Peyer's patch (tissue), 4 donors: ENCODE measurements at regions not wholly inside any gene's neighbourhood (a gene's known extent, or its start where the extent isn't known, plus 50 kb on each side); places are given as distances from the start of the nearest gene placed in this dataset.

Source experiments
- DNase-seq, 3 donors: peaks; one replicate each; pipeline ENCODE4 v3.0.0-alpha.2; 2017 to 2019
- H3K27ac ChIP-seq, 4 donors: fragments of 200-600 bp; sonication (generic); one replicate each; pipeline ENCODE4 v1.5.1; 2016 to 2019
- H3K27me3 ChIP-seq, 2 donors: fragments of 200-600 bp; sonication (generic); one replicate each; pipeline ENCODE4 v1.5.1; 2019
- H3K36me3 ChIP-seq, 3 donors: fragments of 200-600 bp; sonication (generic); one replicate each; pipeline ENCODE4 v1.5.1; 2016 to 2019
- H3K4me1 ChIP-seq, 4 donors: fragments of 200-600 bp; sonication (generic); one replicate each; pipeline ENCODE4 v1.5.1; 2016 to 2019
- H3K4me3 ChIP-seq, 4 donors: fragments of 200-600 bp; sonication (generic); 1 replicate in 3 of 4; 2 replicates in 1 of 4; pipeline ENCODE4 v1.5.1; 2016 to 2019; ENCODE audit warnings: mild to moderate bottlenecking in 1 of 4
- H3K9me3 ChIP-seq, 4 donors: fragments of 200-600 bp; sonication (generic); one replicate each; pipeline ENCODE4 v1.5.1; 2016 to 2019; ENCODE audit warnings: mild to moderate bottlenecking in 1 of 4
- CTCF ChIP-seq, 6 experiments: fragments of 450-650 bp in 4 of 6; fragments of 200-600 bp in 2 of 6; sonication (generic) in 1 of 6; IDR thresholded peaks; one replicate each; pipeline ENCODE4 v1.5.1; 2017 to 2019; ENCODE audit warnings: antibody characterized with exemption in 6 of 6, mild to moderate bottlenecking in 3 of 6, moderate library complexity in 1 of 6
- POLR2A ChIP-seq, 2 donors: fragments of 450-650 bp; IDR thresholded peaks; one replicate each; pipeline ENCODE4 v1.5.1; 2017; ENCODE audit warnings: antibody characterized with exemption in 2 of 2, mild to moderate bottlenecking in 2 of 2, moderate library complexity in 2 of 2

GRCh38 chr4:174120446-174121295, 162.8 kb downstream of the FBXO8 start:
- TF ChIP-seq POLR2A (IDR thresholded peaks at IDR 0.05) (no peak), CTCF (IDR thresholded peaks at IDR 0.05) (peak in 5 of 6 experiments; percentile 43 to 64 (median 43))
- peak in 1 of 3 donors; percentile 48 for DNase-seq
- H3K9me3 ChIP-seq = no peaks in the 10 kb centered on the region
- no peaks in the 10 kb centered on the region for H3K27me3 ChIP-seq
- no peaks in the 10 kb centered on the region for H3K4me1 ChIP-seq
- no peaks in the 10 kb centered on the region for H3K36me3 ChIP-seq
- peak overlapping the region in 1 of 4 donors; percentile 30 for H3K27ac ChIP-seq
- H3K4me3 ChIP-seq = peak overlapping the region in 1 of 4 donors; percentile 31

DNA sequence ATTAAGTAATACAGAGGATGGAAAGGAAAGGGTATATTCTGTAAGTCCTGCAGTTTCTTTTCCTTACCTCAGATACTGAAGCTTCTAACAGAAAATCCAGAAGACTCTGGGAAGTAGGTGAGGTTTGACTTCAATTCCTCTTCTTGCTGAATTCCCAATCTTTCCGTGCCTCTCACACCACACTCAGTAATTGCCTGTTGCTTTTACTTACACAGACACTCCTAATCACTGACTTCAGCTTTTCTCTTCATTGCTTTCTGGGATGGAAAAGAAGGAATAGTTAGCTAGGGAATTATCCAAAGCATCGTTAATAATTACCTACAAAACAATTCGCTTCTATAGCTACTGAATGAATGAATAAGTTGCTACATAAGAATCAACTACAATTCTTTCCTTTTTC, 163.6 kb downstream of the FBXO8 start:
- Histone ChIP-seq H3K36me3 (no peaks in the 10 kb centered on the region), H3K4me3 (peak overlapping the region in 1 of 4 donors; percentile 31), H3K9me3 (no peaks in the 10 kb centered on the region), H3K27ac (peak overlapping the region in 1 of 4 donors; percentile 30), H3K4me1 (no peaks in the 10 kb centered on the region), H3K27me3 (no peaks in the 10 kb centered on the region)
- no peak for DNase-seq
- no peak for TF ChIP-seq CTCF (IDR thresholded peaks at IDR 0.05)
- no peak for TF ChIP-seq POLR2A (IDR thresholded peaks at IDR 0.05)

DNA sequence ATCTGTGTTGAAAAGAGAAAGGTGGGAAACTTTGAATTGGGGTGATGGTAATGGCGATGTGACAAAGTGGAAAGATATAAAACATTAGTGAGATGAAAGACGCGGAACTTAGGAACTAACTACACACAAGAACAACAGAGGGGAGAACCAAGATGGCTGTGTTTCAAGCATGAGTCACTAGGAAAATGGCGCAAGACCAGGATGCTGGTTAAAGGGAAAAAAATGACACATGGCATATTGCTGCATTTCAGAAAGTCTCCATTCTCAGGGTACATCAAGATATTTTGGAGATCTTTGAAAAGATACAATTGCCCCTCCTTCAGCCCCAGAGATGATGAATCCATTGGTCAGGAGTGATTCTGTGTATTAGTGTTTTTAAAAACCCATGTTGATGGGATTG, 164.4 kb downstream of the FBXO8 start:
- no peak for TF ChIP-seq CTCF (IDR thresholded peaks at IDR 0.05)
- Histone ChIP-seq H3K4me3 (no peak overlapping the region), H3K9me3 (no peaks in the 10 kb centered on the region), H3K27me3 (no peaks in the 10 kb centered on the region), H3K4me1 (no peaks in the 10 kb centered on the region), H3K36me3 (no peaks in the 10 kb centered on the region), H3K27ac (peak overlapping the region in 1 of 4 donors; percentile 30)
- no peak for DNase-seq

DNA sequence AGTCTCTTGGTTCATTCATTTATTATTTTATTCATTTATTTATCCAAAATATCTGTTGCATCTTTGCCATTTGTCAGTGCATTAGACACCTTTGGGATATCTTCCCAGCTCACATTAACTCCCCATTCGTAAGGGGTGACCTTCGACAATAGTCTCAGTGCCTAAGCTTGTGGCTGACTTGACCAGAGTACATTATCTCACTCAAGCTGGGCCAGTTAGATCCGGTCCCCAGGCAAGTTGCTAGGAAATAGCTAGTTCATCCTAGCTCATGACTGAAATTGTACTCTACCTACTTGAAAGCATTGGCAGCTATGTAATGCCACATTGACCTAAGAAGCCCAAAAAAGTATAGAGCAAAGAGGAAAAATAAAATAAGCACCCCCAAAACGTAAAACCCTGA, 165.3 kb downstream of the FBXO8 start:
- Histone ChIP-seq H3K9me3 (no peaks in the 10 kb centered on the region), H3K27me3 (no peaks in the 10 kb centered on the region), H3K27ac (no peak overlapping the region), H3K4me3 (no peak overlapping the region), H3K4me1 (no peaks in the 10 kb centered on the region), H3K36me3 (no peaks in the 10 kb centered on the region)
- no peak for TF ChIP-seq POLR2A (IDR thresholded peaks at IDR 0.05)
- no peak for TF ChIP-seq CTCF (IDR thresholded peaks at IDR 0.05)
- DNase-seq = no peak

- no peak for DNase-seq
- no peaks in the 10 kb centered on the region for H3K27me3 ChIP-seq
- H3K36me3 ChIP-seq = no peaks in the 10 kb centered on the region
- no peak overlapping the region for H3K4me3 ChIP-seq
- H3K4me1 ChIP-seq = no peaks in the 10 kb centered on the region
- H3K27ac ChIP-seq = no peak overlapping the region
- H3K9me3 ChIP-seq = no peaks in the 10 kb centered on the region
- no peak for TF ChIP-seq CTCF (IDR thresholded peaks at IDR 0.05)
- no peak for TF ChIP-seq POLR2A (IDR thresholded peaks at IDR 0.05)
Observed at GRCh38 chr4:174117445-174117844, 166.0 kb downstream of the FBXO8 start.
